Endometrium (tissue), 2 donors: ENCODE measurements at regions not wholly inside any gene's neighbourhood (a gene's known extent, or its start where the extent isn't known, plus 50 kb on each side); places are given as distances from the start of the nearest gene placed in this dataset.

Experiments
- FAIRE-seq: peaks from 2 replicates; lab custom pipeline; 2012; peaks lifted over from hg19 to GRCh38; lab: Jason Lieb, UNC
- donor health status: control.
- donor health status: control.

DNA sequence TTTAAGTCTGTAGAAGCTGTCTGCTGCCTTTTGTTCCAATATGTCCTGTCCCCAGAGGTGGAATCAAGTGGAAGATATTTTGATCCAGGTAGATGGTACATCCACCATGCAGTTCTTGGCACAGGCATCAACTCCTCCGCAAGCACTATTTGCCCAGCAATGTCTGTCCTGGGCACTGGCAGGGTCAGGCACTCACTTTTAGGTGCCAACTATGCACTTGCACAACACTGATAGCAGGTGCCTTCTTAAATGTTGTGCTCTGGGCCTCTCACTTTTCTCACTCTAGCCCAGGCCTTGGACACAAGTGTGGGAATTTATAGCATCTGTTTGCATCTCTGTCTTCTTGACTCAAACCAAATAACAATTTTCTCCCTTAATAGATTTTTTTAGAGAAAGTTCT is 140.5 kb upstream of the UBE2E2 start:
- FAIRE-seq = no peak

DNA sequence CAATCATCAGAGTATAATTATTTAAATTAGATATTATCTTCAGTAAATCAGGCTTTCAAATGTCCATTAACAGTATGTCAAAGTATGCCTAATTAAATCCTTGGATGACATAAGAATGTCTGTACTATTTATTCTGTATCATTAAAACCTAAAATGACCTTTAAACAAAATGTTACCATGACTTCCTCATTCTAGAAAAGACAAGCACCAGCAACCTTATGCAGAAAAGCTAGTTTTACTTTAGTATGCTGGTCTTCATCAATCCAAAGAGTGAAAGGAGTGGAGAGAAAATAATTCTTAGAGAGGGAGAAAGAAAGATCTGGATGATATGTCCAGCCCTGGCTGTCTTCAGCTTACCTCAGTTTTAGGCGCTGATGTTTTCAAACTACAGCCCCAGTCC is 140.1 kb upstream of the UBE2E2 start:
- FAIRE-seq = no peak

DNA sequence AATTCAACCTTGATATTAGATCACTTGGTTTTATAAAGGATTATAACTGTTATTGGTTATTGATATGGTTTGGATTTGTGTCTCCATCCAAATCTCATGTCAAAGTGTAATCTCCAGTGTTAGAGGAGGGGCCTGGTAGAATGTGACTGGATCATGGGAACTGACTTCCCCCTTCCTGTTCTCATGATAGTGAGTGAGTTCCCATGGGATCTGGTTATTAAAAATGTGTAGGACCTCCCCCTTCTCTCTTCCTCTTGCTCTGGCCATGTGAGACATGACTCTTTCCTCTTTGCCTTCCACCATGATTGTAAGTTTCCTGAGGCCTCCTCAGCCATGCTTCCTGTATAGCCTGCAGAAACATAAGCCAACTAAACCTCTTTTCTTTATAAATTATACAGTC is 136.0 kb upstream of the UBE2E2 start:
- no peak for FAIRE-seq

DNA sequence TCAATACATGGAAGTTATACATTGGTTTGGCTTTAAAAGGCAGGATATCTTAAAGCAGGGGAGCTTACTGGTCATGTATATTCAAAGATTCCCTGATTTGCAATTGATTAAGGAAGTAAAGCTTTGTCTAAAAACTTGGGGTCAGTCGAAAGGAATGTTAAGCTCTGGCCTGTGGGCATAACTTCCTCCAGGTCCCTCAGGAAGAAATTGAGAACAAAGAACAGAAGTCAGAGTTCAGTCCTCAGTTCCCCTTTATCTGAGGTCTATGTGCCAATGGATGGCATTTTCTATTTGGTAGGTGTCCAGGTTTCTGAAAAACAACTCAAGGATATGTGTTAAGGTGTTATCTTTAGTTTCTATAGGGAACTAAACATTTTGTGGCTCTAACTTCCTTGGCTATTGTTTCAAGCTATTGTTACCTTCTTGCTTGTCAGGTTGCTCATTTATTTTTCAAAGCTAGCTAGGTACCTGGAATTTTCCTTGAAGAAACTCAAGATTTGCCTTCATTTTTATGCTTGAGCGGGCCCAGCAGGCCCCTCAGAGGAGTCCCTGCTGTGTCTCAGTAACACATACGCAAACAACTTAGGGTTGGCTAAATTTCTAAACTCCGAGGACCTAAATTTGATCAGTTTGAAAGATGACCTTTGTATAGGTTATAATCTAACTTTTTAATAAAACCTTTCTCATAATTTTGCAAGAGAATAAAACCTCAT is 135.0 kb upstream of the UBE2E2 start:
- FAIRE-seq = no peak

DNA sequence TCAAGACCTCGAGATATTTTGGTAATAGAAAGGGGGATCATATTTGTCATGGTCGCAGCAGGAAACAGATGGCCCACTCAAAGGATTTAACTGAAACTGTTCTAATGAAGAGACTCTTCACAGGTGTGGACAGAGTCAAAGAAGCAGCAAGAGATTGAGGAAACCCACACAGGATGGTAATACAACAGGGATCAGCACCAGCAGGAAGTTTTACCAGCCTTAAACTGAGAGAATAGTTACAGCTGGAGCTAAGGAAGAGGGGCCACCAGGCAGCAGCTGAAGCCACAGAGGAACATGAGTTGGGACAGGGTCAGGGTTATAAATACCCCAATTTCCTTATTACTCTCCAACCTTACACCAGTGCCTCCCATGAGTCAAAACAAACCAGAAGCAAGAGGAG is 131.8 kb upstream of the UBE2E2 start:
- FAIRE-seq = no peak

DNA sequence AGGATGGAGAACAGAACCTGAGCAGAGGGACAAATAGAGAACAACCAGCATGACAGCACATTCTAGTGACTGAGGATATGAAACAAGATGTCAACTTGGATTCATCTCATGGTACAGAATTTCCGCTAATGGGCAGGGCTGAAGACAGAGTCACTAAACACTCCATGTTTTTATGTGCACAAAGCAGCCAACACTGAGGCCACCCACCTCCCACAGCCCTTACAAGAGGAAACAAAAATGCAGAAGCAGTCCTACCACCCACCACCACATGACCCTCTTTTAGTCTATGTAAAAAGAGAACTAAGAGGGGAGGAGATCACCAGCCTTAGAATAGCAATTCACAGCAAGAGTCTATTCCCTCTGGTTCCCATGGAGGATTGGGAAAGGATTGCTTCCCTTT is 131.4 kb upstream of the UBE2E2 start:
- FAIRE-seq = no peak

DNA sequence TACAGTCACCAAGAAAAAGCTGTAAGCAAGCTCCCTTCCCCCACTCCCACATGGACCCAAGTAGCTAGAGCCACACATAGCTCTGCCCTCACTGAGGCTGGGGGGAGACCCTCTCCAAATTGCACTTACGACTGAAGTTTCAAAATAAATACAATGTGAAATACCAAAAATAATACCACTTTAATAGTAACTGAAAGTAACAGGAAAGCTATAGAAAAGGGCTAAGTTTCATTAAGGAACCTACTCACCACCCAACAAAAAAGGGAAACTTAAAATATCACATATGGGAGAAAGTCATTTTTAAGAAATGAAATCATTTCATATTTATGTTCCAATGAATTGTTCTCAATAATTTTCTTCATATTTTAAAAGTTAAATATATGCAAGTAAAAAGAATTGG is 130.4 kb upstream of the UBE2E2 start:
- no peak for FAIRE-seq

DNA sequence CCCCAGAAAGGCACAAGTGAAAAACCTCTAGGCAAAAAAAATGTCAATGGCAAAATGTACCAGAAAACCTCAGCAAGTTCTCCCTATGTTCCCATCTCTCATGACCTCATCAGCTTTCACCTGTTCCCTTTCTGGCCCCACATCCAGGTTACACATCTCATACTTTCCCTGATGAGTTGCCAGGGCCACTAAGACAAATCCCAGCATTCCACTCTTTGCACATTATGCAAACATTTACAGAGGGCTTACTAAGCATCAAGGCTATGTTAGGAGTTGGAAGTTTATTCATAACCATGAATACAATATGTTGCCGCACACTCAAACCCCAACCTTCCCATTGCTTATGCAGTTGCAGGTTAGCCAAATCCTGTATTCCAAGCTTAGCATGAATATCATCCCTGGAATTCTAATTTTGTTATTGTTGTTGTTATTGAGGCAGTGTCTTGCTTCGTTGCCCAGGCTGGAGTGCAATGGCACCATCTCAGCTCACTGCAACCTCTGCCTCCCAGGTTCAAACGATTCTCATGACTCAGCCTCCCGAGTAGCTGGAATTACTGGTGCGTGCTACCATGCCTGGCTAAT is 129.3 kb upstream of the UBE2E2 start:
- FAIRE-seq = no peak

DNA sequence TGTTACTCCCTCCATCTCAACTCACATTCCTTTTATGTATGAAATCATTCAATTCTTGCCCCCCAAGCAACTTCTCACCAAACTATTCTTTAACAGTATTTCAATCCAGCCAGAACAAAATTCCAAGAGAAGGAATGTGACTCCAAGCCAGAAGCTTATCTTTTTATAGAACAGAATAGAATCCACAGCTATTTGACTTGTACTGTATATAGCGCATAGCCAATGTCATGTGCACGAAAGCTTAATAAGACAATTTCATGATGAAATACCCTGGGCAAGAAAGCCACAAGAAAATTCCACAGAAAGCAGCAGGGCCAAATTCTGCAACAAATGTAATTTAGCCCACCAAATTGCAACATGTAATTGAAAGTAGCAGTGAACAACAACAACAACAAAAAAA is 127.6 kb upstream of the UBE2E2 start:
- no peak for FAIRE-seq

DNA sequence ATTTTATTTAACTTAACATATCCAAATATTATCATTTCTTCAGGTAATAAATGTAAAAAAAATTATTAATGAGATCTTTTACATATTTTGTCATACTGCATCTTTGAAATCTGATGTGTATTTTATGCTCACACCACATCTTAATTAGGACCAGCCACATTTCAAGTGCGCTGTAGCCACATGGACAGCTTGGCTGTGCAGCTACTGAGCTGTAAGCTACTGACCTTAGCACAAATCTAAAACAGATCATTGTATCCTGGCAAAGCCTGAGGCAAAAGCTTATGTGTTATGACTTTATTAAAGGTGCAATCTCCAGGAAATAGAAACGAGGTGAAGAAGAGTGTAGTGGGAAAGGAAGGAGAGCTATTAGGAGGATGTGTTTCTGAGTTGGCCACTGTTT is 126.7 kb upstream of the UBE2E2 start:
- FAIRE-seq = peak; percentile 4

DNA sequence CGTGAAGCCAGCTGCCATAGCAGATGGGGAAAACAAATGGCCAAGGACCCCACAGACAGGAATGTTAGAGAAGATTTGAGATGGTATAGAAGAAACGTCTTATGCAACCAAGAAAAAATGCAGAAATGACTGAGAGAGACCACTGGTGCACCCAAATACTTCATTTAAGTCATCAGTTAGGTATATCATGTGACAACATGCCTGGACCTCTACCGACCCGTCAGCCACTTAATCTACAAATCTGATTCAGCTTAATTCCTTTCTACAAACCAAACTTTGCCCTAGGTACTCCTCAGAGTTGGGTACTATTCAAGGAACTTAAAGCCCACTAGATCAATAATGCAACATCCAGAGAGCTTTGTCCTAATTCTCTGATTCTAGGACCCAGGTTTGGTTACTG is 126.0 kb upstream of the UBE2E2 start:
- no peak for FAIRE-seq

DNA sequence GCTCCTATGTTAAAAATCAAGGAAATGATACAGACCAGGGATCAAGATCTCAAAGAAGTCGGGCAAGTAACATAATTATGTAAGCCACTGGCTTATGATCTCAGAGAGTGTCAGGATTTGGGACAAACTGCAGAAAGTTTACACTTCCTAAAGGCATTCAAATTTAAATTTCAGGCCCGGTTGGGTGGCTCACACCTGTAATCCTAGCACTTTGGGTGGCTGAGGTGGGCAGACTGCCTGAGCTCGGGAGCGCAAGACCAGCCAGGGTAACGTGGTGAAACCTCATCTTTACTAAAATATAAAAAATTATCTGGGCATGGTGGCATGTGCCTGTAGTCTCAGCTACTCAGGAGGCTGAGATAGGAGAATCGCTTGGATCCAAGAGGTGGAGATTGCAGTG is 124.4 kb upstream of the UBE2E2 start:
- FAIRE-seq = no peak

DNA sequence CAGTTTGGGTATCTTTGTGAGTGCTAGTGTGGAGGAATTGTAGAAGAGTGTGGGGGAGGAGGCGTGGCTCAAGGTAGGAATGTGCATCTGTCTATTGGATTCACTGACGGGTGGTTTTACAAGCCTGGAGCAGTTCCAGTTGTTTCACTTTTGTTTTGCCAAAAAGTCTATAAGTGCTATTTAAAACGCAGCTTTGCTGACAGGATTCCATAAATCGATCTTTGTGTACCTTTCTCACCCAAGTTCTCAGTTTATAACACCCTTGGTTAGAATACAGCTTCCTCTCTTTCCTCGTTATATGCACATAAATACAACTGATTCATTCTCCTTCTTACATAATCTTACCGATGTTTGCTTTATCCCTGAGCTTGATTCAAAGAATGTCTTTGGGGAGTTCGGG is 123.2 kb upstream of the UBE2E2 start:
- FAIRE-seq = no peak

DNA sequence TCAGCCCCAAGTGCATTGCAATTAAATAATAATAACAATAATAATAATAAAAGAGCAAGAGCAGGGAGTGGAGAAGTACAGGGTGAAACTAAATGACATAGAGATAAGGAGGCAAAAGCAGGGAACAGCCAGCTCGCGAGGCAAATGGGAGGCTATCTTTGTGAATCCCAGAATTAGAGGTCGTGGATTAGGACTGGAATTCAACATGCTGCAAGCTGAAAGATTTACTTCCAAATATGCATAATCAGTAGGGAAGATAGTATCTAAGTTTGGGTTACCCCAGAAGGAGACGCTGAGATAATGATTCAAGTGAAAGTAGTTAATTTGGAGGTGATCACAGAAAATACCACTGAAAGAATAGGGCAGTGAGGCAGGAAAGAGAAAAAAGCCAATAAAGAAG is 119.4 kb upstream of the UBE2E2 start:
- FAIRE-seq = no peak

DNA sequence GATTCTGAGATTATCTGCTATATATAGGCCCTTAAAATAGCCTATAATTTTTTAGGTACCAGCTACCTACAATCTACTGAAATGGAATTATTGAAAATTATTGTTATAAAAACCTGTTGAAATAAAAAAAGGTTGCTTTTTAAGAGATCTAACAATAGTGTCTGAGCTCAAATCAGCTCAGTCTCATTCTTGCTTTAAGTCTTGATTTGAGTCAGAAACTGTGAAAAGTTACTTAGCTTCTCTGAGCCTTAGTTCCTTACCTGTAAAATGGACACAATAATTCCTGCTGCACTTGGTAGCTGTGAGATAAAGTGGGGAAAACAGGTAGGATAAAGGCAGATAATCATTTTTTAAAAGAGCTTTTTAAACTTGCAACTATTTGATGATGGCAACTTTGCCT is 118.8 kb upstream of the UBE2E2 start:
- FAIRE-seq = no peak

DNA sequence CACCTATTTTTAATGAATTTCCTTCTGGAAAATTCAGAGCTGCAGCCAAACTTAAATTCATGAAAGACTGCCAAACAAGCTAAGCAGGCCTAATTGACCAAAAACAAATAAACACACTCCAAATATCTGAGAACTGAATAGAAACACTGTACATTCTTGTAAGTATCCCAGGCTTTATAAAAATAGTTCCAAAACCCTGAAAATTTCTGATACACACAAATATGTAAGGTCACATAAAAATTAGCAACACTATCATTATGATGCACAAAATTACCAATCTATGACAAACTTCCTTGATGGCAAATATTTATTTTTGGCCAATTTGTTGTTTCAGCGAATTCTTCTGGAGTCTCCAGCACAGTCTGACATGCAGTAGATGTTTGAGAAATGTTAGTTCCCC is 117.9 kb upstream of the UBE2E2 start:
- FAIRE-seq = no peak

DNA sequence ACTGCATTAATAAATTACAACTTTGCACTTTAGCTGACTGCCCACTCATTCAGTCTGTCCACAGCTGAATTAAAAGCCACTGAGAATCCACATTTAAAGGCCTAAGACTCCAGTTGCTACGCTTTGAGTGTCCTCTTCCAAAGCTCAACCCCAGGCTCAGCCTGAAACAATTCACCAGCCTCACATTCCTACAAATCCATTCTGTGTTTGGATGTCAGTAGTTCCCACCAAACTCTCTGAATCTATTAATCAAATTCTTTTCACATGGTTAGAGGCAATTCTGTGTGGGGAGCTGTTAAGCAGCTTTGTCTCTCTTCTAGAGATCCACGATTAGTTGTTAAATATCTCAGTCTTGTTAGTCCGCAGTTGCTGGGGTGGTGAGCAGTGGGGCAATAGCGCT is 116.8 kb upstream of the UBE2E2 start:
- no peak for FAIRE-seq

DNA sequence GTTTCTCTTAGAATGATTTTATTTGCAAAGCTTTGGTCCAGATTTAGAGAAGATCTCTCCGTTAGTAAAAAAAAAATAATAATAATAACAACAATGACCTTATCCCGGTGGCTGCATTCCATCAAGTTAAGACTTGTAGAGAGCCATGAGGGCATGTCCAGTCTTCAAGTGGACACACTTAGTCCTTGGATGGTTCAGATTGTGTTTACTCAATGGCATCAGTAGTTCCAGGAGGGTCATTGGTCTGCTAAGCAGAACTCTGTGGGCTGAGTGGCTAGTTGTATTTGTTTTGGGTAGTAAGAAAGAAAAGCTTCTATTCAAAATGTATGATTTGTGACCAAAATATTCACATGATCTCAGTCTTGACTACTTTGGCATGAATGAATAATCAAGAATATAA is 116.3 kb upstream of the UBE2E2 start:
- FAIRE-seq = no peak

DNA sequence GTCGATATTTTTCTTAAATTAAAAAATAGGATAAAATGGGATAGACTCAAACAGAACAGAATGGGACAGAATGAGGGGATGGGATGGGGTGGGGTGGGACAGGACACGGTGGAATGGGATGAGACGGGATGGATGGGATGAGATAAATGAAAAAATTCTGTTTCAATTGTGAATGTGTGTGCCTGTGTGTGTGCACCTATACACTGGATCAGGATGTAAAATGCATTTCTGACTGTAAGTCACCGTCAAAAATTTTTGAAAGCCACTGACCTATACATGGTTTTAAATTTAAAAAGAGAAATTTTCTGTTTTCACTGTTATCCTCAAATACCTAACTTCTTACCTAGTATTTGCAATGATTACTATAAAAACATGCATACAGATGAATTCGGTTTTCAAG is 108.7 kb upstream of the UBE2E2 start:
- no peak for FAIRE-seq

DNA sequence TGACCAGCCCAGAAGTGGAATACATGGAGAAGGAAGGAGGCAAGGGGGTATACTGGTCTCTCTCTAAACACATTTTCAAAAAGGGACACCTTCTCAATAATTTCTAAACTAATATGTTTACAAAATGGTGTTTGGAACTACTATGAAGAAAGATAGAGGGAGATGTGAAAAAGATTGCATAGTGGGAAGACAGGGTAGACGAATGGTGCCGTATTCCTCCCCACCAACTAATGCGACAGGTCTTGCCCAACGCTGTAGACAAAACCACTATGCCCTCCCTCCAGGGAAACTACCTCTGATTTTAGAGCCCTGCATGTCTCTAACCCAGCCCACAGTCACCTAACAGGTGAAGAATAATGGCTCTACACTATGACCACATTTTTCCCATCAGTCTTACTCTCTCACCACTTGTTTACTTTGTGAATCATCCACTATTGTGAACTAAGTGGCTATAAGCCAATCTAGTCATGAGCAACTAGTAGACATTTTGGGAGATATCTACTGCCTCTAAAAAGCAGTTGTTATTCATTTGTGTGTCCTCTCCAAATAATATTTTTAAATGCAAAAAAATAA is 108.2 kb upstream of the UBE2E2 start:
- FAIRE-seq = no peak

DNA sequence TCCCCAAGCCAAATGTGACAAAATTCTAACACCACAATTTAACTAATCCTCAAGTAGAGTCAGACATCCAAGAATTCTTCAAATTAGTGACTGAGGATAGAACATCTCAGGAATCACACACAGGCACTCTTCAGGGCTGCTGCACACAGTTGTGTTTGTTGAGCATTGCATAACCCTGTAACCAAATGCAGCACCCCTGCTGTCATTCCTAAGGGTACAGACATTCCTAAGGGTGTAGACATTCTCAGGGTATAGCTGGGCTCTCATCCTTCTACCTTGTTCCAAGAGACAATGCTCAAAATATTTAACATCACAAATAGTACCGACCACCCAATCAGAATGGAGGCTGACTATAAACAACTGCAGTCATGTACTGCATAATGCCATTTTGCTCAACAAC is 107.1 kb upstream of the UBE2E2 start:
- FAIRE-seq = no peak

DNA sequence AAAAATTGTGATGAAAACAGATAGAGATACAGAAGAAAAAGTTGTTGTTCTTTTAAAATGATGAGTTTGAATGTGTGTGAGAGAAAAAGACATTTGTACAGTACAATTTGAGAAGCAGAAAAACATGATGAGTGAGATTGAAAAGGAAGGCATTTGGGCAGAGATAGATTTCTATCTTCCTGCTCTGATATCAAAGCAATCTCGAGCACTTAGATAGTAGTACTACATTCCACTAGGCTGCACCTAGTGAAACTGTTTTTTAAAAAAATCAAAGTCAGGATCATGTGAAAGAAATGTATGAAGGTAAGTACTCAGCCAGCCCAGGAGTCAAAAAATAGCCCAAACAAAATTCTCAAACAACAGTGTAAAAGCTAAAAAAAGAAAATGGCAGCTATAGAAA is 104.1 kb upstream of the UBE2E2 start:
- FAIRE-seq = no peak

DNA sequence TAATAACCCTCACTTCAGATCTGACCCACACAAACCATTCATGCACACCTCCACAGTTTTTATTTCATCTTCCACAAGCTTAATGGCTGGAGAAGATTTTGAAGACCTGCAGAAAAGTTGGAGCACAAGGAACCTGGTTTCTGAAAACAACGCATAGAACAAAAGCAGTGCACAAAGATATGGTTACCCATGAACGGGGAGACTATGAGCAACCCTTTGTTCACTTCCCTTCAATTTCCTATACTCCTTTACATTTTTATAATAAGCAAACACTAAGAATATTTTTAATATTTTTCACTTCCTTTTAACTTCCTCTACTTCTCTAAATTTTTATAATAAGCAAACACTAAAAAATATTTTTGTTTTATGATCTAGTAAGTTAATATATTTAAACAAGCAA is 103.5 kb upstream of the UBE2E2 start:
- FAIRE-seq = no peak

DNA sequence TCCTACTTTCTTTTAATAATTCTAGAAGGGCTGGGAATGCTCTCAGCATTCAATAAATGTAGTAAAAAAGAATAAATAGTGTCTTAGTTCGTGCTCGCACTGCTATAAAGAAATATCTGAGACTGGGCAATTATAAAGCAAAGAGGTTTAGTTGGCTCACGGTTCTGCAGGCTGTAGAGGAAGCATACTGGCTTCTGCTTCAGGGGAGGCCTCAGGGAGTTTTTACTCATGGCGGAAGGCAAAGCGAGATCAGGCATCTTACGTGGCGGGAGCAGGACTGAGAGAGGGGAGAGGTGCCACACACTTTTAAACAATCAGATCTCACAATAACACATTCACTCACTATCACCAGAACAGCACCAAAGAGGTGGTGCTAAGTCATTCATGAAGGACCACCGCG is 103.0 kb upstream of the UBE2E2 start:
- FAIRE-seq = no peak
